NCI-H446 treated with DMSO at 0.1 percent for 48 hours (cell line): ENCODE measurements at regions not wholly inside any gene's neighbourhood (a gene's known extent, or its start where the extent isn't known, plus 50 kb on each side); places are given as distances from the start of the nearest gene placed in this dataset.
"Not testable (repeated sequence)": the region's sequence is repeated elsewhere in the genome, so short reads cannot be mapped to it uniquely, and the experiment has no call there.

Experiments
- DNase-seq: peaks from one replicate; lab custom pipeline; 2025; lab: John Stamatoyannopoulos, UW

DNA sequence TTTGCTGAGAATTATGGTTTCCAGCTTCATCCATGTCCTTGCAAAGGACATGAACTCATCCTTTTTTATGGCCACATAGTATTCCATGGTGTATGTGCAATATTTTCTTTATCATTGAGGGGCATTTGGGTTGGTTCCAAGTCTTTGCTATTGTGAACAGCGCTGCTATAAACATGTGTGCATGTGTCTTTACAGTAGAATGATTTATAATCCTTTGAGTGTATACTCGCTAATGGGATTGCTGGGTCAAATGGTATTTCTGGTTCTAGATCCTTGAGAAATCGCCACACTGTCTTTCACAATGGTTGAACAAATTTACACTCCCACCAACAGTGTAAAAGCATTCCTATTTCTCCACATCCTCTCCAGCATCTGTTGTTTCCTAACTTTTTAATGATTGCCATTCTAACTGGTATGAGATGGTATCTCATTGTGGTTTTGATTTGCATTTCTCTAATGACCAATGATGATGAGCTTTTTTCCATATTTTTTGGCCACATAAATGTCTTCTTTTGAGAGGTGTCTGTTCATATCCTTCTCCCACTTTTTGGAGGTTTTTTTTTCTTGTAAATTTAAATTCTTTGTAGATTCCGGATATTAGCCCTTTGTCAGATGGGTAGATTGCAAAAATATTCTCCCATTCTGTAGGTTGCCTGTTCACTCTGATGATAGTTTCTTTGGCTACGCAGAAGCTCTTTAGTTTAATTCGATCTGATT, 180.1 kb downstream of the PLPPR4 start:
- DNase-seq: not testable (repeated sequence)

DNA sequence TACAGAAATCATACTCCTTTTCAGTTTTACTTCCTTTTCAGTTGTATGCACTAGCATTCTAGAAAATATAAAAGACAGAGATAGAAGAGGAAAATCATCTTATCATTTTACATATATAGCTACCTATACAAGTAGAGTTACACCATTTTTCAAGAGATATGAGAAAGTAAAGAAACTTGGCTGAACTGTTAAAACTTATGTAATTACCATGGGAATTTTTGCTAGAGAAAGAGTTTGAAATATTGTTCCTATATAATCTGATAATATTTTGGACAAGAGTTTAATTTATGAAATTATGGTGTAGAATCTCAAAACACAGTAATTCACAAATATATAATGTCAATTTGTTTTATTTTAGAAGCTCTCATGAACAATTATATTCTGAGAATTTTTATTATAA, 180.8 kb downstream of the PLPPR4 start:
- DNase-seq: no peak

DNA sequence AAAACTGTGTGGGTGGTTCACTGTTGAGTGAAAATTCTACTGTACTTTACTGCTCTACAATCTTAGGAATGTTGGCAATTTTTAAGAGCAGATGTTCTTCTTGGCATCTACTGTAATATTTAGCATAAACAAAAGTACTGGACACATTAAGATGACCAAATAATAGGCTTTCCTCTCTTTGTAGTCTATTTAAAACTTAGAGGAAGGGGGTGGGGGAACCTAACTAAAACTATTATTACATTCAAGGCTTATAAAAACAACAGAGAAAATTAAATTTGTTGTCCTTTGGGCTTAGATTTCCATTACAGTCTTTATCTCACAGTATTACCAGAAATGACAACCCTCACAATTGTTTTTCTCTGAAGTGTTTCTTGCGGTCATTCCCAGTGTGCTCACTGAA, 181.2 kb downstream of the PLPPR4 start:
- no peak for DNase-seq

DNA sequence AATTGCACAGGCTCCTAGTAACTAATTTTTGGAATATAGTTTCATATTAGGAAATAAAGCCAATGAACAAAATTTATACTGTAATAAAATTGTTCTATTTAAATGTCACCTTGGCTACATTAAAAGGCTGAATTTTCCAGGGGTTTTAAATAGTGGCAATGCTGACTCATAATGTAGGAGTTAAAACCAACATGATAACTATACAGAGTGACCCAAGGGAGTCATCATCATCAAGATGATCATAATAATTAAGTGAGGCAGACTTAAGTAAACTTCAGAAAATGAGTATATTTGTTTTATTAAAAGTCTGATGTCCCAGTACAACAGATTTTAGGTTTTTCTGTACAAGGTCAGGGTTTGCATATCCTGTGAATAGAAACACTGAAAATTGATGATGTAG, 183.4 kb downstream of the PLPPR4 start:
- no peak for DNase-seq

DNA sequence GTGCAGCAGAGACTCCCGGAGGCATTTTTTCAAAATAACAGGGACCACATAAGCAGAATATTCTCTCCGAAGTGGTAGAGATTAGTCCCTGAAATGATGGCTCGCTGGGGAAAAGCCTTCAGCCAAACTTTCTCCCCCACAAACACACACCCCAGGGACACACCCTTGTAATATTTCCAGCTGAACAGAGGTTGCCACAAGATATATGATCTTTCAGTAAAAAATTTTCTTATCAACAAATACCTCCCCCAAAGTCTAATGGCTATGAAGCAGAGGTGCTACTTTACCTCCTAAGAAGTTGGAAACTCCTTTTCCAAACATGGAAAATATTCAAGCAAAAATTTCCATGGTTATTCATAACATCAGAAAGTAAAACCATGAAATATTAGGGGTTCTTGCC, 190.2 kb upstream of the PALMD start:
- no peak for DNase-seq

DNA sequence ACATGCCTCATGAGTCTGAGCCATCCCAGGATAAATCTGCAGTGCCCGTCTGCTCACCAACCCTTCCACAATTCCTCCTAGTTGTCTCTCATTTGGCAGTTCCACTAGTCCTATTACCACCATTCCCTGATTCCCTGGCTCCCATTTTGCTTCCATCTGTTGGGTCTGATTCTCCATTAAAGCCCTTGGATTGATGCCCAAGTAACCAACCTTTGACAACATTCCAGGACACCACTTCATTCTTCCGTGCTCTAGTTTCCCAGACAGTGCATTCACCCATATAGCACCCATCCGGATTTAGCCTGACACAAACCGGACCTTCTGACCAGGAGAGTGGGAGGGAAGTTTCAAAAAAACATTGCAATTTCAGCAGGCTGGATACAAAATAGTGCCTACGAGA, 189.4 kb upstream of the PALMD start:
- DNase-seq: peak; percentile 76

DNA sequence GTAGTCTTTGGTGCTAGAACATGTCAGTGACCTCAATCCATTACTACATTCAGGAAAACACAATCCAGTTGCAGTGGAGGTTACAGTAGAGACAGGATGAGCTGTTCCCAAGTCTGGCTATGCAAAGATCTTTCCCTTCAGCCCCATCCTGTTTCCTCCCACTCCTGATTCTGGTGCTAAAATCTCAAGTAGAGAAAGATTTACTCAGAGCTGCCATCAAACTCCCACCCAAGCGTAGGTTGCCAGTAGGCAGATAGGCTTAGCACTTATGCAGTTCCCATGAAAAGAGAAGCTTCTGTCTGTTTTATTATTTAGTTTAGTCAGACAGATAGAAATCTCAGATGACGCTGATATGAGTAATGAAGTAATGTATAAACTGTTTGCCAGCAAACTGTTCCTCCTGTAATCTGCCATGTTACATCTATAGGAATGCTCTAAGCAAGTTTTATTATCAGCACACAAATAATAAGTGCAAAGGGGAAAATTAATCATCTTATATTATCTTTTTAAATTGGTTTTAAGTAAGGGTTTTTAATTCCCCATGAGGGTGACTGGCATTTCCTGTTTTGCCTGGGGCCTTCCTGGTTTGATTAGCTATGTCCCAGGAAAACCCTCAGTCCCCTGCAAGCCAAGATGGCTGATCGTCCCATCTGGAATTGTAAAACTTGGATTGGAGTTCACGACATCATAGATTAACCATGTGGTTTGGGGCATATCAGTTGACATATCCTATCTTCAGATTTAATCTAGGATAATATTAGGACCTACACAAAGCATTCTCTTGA, 188.3 kb upstream of the PALMD start:
- DNase-seq: no peak

DNA sequence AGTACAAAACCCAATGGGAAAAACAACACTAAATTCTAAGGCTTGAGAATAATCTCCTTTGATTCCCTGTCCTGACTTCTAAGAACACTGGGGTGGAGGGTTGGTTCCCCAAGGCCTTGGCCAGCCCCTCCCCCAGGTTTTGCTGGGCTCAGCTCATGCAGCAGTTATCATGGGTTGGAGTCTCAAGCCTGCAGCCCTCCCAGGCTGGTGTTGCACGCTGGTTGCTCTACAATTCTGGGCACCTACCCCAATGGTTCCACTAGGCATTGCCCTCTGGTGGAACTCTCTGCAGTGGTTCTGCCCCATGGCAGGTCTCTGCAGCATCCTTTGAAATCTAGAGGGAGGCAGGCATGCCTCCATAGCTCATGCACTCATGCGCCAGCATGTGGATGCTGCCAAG, 184.4 kb upstream of the PALMD start:
- DNase-seq: no peak

DNA sequence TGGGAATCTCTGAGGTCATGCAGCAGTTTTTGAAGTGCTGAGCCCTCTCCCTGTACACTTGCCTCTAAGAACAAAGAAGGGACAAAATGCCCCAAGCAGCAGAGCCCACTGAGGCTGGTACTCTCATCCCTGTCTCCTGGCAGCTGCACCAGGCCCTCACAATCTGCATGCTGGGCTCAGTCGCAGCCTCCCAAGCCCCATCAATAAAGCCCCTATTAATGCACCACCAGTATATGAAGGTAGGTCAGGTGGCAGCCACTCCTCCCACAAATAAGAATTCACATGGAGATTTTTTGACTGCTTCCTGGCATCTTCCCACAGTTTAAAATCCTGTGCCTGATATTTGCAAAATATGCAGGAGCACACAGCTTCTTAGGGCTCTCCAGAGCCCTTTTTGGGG, 181.2 kb upstream of the PALMD start:
- DNase-seq: no peak

DNA sequence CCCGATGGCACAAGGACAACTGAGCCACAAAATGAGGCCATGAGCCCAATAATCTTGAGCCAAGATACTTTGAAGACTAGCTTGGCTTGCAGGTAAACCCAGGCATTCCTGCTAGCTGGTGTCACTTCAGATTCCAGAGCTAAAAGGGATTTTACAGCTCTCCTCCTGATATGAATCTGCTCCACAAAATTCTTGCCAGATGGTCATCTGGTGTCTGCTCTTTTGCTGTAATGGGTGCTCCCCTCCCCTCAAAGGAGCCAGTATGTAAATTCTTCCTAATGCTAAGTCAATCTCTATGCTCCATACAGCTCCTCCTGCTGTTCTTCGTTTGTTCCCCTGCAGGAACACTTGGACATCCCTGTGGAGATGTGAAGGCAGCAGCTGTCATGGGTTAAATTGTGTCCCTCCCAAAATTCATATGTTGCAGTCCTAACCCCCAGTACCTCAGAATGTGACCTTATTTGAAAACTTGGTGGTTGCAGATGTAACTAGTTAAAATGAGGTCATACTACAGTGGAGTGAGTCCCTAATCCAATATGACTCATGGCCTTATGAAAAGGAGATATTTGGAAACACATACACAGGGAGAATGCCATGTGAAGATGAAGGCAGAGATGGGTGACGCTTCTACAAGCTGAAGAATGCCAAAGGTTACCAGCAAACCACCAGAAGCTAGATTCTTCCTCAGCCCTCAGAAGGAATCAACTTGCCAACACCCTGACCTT, 180.6 kb upstream of the PALMD start:
- peak; percentile 29 for DNase-seq

DNA sequence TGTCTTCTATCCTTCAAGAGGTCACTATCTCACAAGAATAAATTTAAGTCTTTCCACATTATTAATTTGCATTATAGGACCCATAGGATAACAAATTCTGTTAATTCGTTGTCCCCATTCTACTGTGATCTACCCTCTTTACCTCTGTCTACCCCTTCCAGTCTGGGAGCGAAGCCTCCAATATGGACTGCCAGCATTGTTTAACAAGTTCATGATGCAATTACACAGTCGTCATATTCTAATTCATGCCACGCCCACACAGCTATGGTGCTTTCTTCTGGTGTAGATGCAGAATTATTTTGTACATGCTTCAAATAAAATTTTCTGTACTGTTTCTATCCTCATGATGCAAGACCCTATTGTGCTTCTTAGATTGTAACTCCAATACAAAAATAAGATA, 178.3 kb upstream of the PALMD start:
- DNase-seq: no peak

DNA sequence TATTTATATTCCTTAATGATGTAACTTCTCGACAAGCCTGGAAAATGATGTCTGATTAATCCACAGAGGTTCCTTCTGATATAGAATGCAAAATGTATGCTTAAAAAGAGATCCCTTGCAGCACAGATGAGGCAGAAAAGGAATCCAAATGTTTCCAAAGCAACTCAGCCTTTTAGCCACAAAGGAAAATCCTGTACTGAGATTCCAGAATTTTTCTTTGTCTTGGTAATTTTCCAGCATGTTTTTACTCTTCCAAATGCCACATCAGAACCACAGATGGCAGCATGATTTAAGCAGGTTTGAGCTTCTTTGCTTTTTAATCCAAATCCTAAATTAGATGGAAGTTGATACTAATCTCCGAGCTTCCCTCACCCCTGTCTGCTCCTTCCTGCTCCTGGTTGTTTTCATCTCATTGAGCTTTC, 176.4 kb upstream of the PALMD start:
- peak; percentile 70 for DNase-seq

DNA sequence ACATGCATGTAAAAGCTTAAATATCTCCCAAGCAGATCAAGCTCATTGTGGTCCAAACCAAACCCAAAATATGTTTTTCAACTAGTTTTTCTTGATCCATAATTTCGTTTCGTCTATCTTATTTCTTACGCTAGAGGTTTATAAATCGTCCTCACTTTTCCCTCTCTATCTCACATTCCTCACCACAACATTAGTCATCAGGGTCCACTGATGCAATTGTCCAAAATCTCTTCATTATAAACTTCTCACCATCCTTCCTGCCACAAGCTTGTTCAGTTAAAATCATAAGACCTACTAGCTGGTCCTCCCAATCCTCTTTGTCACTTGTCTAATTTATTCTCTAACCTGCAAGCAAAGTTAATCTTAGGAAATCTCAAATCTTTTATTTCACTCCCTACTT, 173.0 kb upstream of the PALMD start:
- DNase-seq: no peak

DNA sequence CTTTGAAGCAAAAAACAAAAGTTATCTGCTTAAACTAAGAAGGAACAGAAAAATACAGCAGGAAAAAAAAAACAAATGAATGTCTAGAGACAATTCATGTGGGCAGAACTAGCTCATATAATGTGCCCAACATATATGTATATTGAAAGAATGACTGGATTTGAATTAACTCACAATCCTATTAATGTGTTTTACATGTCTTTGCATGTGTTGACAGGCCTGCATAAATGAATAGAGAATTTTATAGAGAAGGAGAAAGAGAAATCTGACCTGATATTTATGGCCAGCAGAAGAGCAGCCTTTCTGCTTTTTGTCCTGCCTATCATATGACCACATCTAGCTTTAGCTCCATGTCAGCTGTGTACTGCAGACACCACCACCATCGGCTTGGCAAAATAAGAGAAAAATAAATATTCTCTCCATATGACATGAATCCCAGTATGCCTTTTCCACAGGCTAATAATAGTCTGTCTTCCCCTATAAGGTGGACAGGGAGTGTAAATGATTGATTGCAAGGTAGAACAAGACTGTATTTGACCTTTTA, 171.5 kb upstream of the PALMD start:
- DNase-seq: no peak

DNA sequence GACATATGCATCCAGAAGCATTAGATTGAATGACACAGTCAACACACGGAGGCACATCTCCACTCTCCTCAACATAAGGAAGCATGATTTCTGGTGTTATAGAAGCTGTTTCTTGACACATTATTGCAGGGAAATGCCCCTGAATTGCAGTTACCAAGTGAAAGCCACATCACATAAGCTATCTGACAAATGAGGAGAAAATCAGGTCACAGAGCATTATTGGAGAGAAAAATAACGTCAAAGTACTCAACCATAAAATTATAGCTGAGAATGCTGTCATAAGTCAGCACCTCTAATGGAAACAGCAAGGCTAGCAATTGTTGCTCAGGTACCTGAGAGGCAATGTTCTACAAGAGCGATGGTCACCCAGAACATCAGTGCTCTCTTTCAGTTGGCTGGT, 169.9 kb upstream of the PALMD start:
- no peak for DNase-seq

DNA sequence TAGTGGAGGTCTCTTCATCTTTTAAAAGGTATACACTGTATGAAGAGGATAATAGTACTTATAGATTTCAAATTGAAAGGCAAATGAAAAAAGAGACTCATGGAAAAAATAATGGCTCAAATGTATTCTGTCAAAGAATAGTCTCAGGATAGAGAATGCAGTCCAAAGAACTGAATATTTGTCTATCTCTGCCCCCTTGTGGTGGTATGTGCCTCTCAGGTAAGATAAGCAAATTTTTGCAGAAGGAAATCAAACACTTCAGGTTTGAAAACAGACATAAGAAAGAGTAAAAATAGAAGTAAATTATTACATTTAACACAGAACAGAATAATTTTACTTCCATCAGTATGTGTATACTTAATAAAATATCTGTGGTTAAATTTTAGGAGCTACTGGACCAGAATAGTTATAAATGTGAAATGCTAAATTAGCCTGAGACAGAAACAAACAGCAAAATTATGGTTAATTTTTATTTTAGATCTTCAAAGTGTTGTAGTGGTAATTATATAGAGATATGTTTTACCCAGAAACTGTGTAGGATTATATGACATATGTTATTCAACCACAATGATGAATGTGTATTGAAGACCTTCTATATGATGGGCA, 164.4 kb upstream of the PALMD start:
- peak; percentile 66 for DNase-seq

DNA sequence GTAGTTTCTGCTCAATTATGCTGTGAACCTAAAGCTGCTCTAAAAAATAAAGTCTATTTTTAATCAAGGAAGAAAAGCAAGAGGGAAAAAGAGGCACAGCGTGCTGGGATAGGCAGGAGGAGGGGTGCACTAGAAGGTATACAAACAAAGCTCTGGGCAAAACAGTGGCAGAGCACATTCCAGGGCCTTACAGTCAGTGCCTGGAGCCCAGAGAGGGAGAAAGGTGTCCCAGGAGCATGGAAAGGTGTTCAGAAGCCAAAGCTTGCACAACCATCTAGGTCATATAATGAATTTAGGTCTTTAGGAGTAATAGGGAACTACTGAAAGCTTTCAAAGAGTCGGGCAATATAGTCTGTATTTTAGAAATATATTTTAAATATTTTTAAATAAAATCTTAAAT, 163.6 kb upstream of the PALMD start:
- no peak for DNase-seq

DNA sequence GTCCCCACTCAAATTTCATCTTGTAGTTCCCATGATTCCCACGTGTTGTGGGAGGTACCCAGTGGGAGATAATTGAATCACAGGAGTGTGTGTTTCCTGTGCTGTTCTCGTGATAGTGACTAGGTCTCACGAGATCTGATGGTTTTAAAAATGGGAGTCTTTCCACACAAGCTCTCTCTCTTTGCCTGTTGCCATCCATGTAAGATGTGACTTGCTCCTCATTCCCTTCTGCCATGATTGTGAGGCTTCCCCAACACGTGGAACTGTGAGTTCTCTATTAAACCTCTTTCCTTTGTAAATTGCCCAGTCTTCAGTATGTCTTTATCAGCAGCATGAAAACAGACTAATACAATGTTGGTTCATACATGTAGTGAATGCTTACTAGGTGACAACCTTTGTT, 163.2 kb upstream of the PALMD start:
- no peak for DNase-seq

DNA sequence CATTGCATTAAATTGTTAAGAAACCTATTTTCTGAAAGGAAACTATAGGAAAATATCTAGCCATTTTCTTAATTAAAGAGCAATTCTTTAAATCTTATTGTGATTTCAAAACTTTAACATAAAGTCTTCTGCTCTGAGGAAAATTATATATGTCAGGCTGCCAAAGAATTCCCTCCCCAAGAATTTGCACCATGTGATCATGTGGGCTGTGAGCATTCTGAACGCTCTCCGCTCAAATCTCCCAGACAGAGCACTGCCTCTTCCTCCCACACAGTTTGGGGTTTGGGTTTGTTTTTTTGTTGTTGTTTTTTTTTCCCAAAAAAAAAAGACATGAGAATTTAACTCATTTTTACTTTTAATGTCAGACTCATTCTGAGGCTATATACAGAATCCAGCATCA, 155.9 kb upstream of the PALMD start:
- DNase-seq: no peak

DNA sequence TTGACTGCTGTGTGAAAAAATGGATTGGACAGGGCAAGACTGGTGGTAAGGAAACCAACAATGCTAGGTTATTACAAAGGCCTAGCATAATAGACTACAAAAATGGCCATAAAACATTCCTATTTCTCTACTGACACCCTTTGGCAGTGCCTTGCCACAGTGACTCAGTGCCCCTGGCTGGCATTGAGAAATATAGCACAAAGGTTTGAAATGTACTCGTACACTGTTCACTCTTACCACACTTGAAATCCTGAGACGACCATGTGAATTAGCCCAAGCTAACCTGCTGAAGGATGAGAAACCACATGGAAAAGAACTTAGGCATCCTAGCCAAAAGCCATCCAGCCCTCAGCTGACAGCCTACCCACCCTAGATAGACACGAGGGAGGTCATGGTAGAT, 149.8 kb upstream of the PALMD start:
- no peak for DNase-seq

DNA sequence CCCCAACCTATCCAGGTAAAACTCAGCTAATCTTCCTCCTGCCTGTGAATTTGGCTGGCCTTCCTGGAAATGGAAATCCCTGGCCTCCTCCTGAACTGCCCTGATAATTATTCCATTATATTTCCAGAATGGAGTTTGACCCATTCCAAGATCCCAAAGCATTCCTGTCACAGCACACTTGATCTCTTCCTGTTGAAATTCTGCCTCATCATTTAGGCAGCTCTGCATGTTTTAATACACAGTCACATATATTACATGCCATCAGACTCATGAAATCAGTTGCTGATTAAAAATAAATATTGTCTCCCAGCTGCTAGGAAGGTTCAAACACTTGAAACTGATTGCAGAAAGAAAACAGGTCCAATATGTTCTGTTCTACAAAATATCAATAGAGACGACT, 148.2 kb upstream of the PALMD start:
- no peak for DNase-seq

DNA sequence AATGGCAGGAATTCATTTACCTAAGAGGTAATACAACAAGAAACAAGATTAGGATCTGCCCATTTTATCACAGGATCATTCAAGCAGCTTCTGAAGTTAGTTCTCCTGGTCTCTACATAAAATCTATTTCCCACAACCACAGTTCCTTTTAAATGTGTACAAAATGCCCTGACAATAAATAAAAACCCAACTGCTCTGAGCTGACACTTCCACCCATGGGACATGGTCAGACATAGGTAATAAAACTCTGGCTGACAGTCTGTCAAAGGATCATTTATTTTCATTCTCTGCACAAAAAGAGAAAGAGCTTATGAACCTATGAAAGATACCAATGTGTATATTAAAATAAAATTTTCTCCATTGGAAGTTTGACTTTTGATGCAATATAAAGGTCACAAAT, 145.4 kb upstream of the PALMD start:
- DNase-seq: no peak
